ENCODE measurements at regions not wholly inside any gene's neighbourhood (a gene's known extent, or its start where the extent isn't known, plus 50 kb on each side); places are given as distances from the start of the nearest gene placed in this dataset.
A peak's percentile ranks its signal among the peaks of the same experiment; 100 is the strongest.

GRCh38 chr2:235264121-235264493 is 229.7 kb upstream of the AGAP1 start:
- TF ChIP-seq Cebpa-rat (IDR thresholded peaks at IDR 0.05) = no peak
- peak overlapping the region in 2 of 11 experiments; percentile 13 to 20; a peak in 1 of 22 replicates for H3K27ac ChIP-seq
- H3K9me3 ChIP-seq (replicated peaks in 1 of 11) = peaks cover 0 to 8% (median 0%) of the 10 kb centered on the region in 11 experiments; a peak in 4 of 22 replicates
- H3K4me3 ChIP-seq = no peak overlapping the region
- peak overlapping the region in 10 of 11 experiments; percentile 36 to 87 (median 59); a peak in 19 of 22 replicates for H3K4me2 ChIP-seq
- H3K36me3 ChIP-seq = no peaks in the 10 kb centered on the region
- H3K9ac ChIP-seq = 0 out of 22 replicates have a peak overlapping the region, but pooled peaks of 1 of the 11 experiments have one; percentile 3
- H4K20me1 ChIP-seq = no peaks in the 10 kb centered on the region
- peaks cover 0 to 42% (median 0%) of the 10 kb centered on the region in 11 experiments; a peak in 6 of 22 replicates for H3K27me3 ChIP-seq
- peaks cover 35 to 67% (median 57%) of the 10 kb centered on the region in 10 experiments for H3K4me1 ChIP-seq

- peak overlapping the region in 9 of 11 experiments; percentile 12 to 87 (median 57); a peak in 14 of 22 replicates for H3K4me2 ChIP-seq
- H3K4me3 ChIP-seq = no peak overlapping the region
- H3K4me1 ChIP-seq = peaks cover 39 to 71% (median 61%) of the 10 kb centered on the region in 10 experiments
Observed at GRCh38 chr2:235264512-235264911, 229.3 kb upstream of the AGAP1 start.

GRCh38 chr2:235265348-235265965 is 228.4 kb upstream of the AGAP1 start:
- H4K20me1 ChIP-seq = no peaks in the 10 kb centered on the region
- peak overlapping the region in 4 of 11 experiments; percentile 10 to 43 (median 36); a peak in 6 of 22 replicates for H3K27ac ChIP-seq
- H3K9ac ChIP-seq = no peak overlapping the region
- H3K9me3 ChIP-seq (replicated peaks in 1 of 11) = peaks cover 0 to 8% (median 0%) of the 10 kb centered on the region in 11 experiments; a peak in 4 of 22 replicates
- H3K4me2 ChIP-seq = peak overlapping the region in 8 of 11 experiments; percentile 7 to 87 (median 70); a peak in 12 of 22 replicates
- peaks cover 0 to 32% (median 0%) of the 10 kb centered on the region in 11 experiments; a peak in 6 of 22 replicates for H3K27me3 ChIP-seq
- no peak overlapping the region for H3K4me3 ChIP-seq
- H3K4me1 ChIP-seq = peaks cover 44 to 80% (median 70%) of the 10 kb centered on the region in 10 experiments
- no peaks in the 10 kb centered on the region for H3K36me3 ChIP-seq
- TF ChIP-seq Cebpa-rat (IDR thresholded peaks at IDR 0.05) = no peak

More at GRCh38 chr2:235264512-235264911, 229.3 kb upstream of the AGAP1 start:
- Histone ChIP-seq H4K20me1 (no peaks in the 10 kb centered on the region), H3K27ac (no peak overlapping the region), H3K36me3 (no peaks in the 10 kb centered on the region), H3K27me3 (peaks cover 0 to 38% (median 0%) of the 10 kb centered on the region in 11 experiments; a peak in 6 of 22 replicates), H3K9me3 (replicated peaks in 1 of 11) (peaks cover 0 to 8% (median 0%) of the 10 kb centered on the region in 11 experiments; a peak in 4 of 22 replicates), H3K9ac (no peak overlapping the region)
- no peak for TF ChIP-seq Cebpa-rat (IDR thresholded peaks at IDR 0.05)

- peaks cover 0 to 31% (median 0%) of the 10 kb centered on the region in 11 experiments; a peak in 6 of 22 replicates for H3K27me3 ChIP-seq
- no peak for TF ChIP-seq Cebpa-rat (IDR thresholded peaks at IDR 0.05)
- no peaks in the 10 kb centered on the region for H3K36me3 ChIP-seq
- H4K20me1 ChIP-seq = no peaks in the 10 kb centered on the region
- peak overlapping the region; percentile 63 to 90 (median 76) for H3K4me2 ChIP-seq
- H3K9me3 ChIP-seq (replicated peaks in 1 of 11) = peaks cover 0 to 8% (median 0%) of the 10 kb centered on the region in 11 experiments; a peak in 4 of 22 replicates
- H3K4me1 ChIP-seq = peaks cover 55 to 92% (median 84%) of the 10 kb centered on the region in 10 experiments
- H3K4me3 ChIP-seq = peak overlapping the region in 1 of 10 experiments; percentile 3; a peak in 1 of 20 replicates
- peak overlapping the region in 9 of 11 experiments; percentile 45 to 86 (median 78); a peak in 17 of 22 replicates for H3K27ac ChIP-seq
- H3K9ac ChIP-seq = peak overlapping the region in 5 of 11 experiments; percentile 42 to 58 (median 52); a peak in 6 of 22 replicates
Observed at GRCh38 chr2:235267251-235267650, 226.6 kb upstream of the AGAP1 start.

- Histone ChIP-seq H3K9me3 (replicated peaks in 1 of 11) (no peaks in the 10 kb centered on the region), H3K4me3 (peak overlapping the region in 3 of 10 experiments; percentile 19 to 29 (median 22); a peak in 4 of 20 replicates), H3K27ac (peak overlapping the region in 9 of 11 experiments; percentile 45 to 86 (median 78); a peak in 18 of 22 replicates), H3K36me3 (no peaks in the 10 kb centered on the region), H3K9ac (peak overlapping the region in 8 of 11 experiments; percentile 42 to 58 (median 52); a peak in 13 of 22 replicates), H3K27me3 (peaks cover 0 to 27% (median 0%) of the 10 kb centered on the region in 11 experiments; a peak in 5 of 22 replicates), H3K4me1 (peaks cover 55 to 89% (median 82%) of the 10 kb centered on the region in 10 experiments), H3K4me2 (peak overlapping the region; percentile 63 to 90 (median 76)), H4K20me1 (no peaks in the 10 kb centered on the region)
- TF ChIP-seq Cebpa-rat (IDR thresholded peaks at IDR 0.05) = peak in 6 of 11 experiments; percentile 41 to 76 (median 48); a peak in 7 of 22 replicates
Observed at GRCh38 chr2:235268535-235268934, 225.3 kb upstream of the AGAP1 start.

- peak overlapping the region in 9 of 11 experiments; percentile 16 to 86 (median 77); a peak in 17 of 22 replicates for H3K27ac ChIP-seq
- H3K4me2 ChIP-seq = peak overlapping the region; percentile 38 to 90 (median 76)
- H4K20me1 ChIP-seq = no peaks in the 10 kb centered on the region
- H3K4me3 ChIP-seq = peak overlapping the region in 1 of 10 experiments; percentile 23; a peak in 1 of 20 replicates
- peaks cover 0 to 8% (median 0%) of the 10 kb centered on the region in 11 experiments; a peak in 1 of 22 replicates for H3K9me3 ChIP-seq (replicated peaks in 1 of 11)
- TF ChIP-seq Cebpa-rat (IDR thresholded peaks at IDR 0.05) = no peak
- peak overlapping the region in 3 of 11 experiments; percentile 14 to 21 (median 19); a peak in 2 of 22 replicates for H3K9ac ChIP-seq
- H3K36me3 ChIP-seq = no peaks in the 10 kb centered on the region
- H3K4me1 ChIP-seq = peaks cover 46 to 75% (median 68%) of the 10 kb centered on the region in 10 experiments
- peaks cover 0 to 20% (median 0%) of the 10 kb centered on the region in 11 experiments; a peak in 5 of 22 replicates for H3K27me3 ChIP-seq
Observed at GRCh38 chr2:235270291-235270690, 223.6 kb upstream of the AGAP1 start.

- peaks cover 42 to 68% (median 62%) of the 10 kb centered on the region in 10 experiments for H3K4me1 ChIP-seq
- TF ChIP-seq Cebpa-rat (IDR thresholded peaks at IDR 0.05) = peak in 9 of 11 experiments; percentile 56 to 92 (median 78); a peak in 12 of 22 replicates
- H3K36me3 ChIP-seq = no peaks in the 10 kb centered on the region
- H3K4me3 ChIP-seq = no peak overlapping the region
- peaks cover 0 to 8% (median 0%) of the 10 kb centered on the region in 11 experiments; a peak in 1 of 22 replicates for H3K9me3 ChIP-seq (replicated peaks in 1 of 11)
- peak overlapping the region in 9 of 11 experiments; percentile 16 to 86 (median 77); a peak in 17 of 22 replicates for H3K27ac ChIP-seq
- peak overlapping the region; percentile 38 to 90 (median 76) for H3K4me2 ChIP-seq
- peak overlapping the region in 2 of 11 experiments; percentile 14 to 21; a peak in 1 of 22 replicates for H3K9ac ChIP-seq
- H3K27me3 ChIP-seq = peaks cover 0 to 16% (median 0%) of the 10 kb centered on the region in 11 experiments; a peak in 4 of 22 replicates
- H4K20me1 ChIP-seq = no peaks in the 10 kb centered on the region
Observed at GRCh38 chr2:235270956-235271355, 222.9 kb upstream of the AGAP1 start.

GRCh38 chr2:235271936-235272335 is 221.9 kb upstream of the AGAP1 start:
- Histone ChIP-seq H3K36me3 (no peaks in the 10 kb centered on the region), H3K4me1 (peaks cover 39 to 59% (median 53%) of the 10 kb centered on the region in 10 experiments)

More at GRCh38 chr2:235271936-235272335, 221.9 kb upstream of the AGAP1 start:
- Histone ChIP-seq H3K4me2 (peak overlapping the region in 8 of 11 experiments; percentile 68 to 90 (median 82); a peak in 12 of 22 replicates), H3K27ac (peak overlapping the region in 2 of 11 experiments; percentile 49 to 86; a peak in 2 of 22 replicates), H4K20me1 (no peaks in the 10 kb centered on the region), H3K27me3 (peaks cover 0 to 21% (median 0%) of the 10 kb centered on the region in 11 experiments; a peak in 4 of 22 replicates), H3K4me3 (no peak overlapping the region), H3K9me3 (replicated peaks in 1 of 11) (peaks cover 0 to 8% (median 0%) of the 10 kb centered on the region in 11 experiments; a peak in 1 of 22 replicates), H3K9ac (no peak overlapping the region)
- TF ChIP-seq Cebpa-rat (IDR thresholded peaks at IDR 0.05) = no peak
